Spleen (tissue), 11 donors: ENCODE measurements at regions not wholly inside any gene's neighbourhood (a gene's known extent, or its start where the extent isn't known, plus 50 kb on each side); places are given as distances from the start of the nearest gene placed in this dataset.

Experiments
- DNase-seq: peaks from one replicate; pipeline ENCODE4 v3.0.0-alpha.2; 2020
- H3K27ac ChIP-seq, 8 donors: fragments of 200-600 bp; sonication (generic) in 7 of 8; 1 replicate in 4 of 8; 2 replicates in 4 of 8; pipeline versions ENCODE4 v1.5.0 to v1.8.0; 2016 to 2021; ENCODE audit warnings: inconsistent platforms in 4 of 8, mild to moderate bottlenecking in 4 of 8, moderate library complexity in 1 of 8
- H3K27me3 ChIP-seq, 7 donors: fragments of 200-600 bp; sonication (generic) in 6 of 7; replicated peaks in 1 of 7; 1 replicate in 4 of 7; 2 replicates in 3 of 7; pipeline versions ENCODE4 v1.5.0 to v1.8.0; 2016 to 2021; ENCODE audit warnings: inconsistent platforms in 3 of 7, mild to moderate bottlenecking in 1 of 7
- H3K36me3 ChIP-seq, 6 donors: fragments of 200-600 bp; sonication (generic) in 5 of 6; 1 replicate in 4 of 6; 2 replicates in 2 of 6; pipeline versions ENCODE4 v1.5.0 to v1.8.0; 2016 to 2021; ENCODE audit warnings: inconsistent platforms in 2 of 6
- H3K4me1 ChIP-seq, 6 donors: fragments of 200-600 bp; sonication (generic) in 5 of 6; 1 replicate in 3 of 6; 2 replicates in 3 of 6; pipeline versions ENCODE4 v1.5.0 to v1.8.0; 2016 to 2021; ENCODE audit warnings: inconsistent platforms in 3 of 6
- H3K4me3 ChIP-seq, 8 donors: fragments of 200-600 bp; sonication (generic) in 7 of 8; 1 replicate in 4 of 8; 2 replicates in 4 of 8; pipeline versions ENCODE4 v1.5.0 to v1.8.0; 2016 to 2021; ENCODE audit warnings: inconsistent platforms in 4 of 8, mild to moderate bottlenecking in 4 of 8, moderate library complexity in 2 of 8
- H3K9me3 ChIP-seq, 8 donors: fragments of 200-600 bp; sonication (generic) in 7 of 8; 1 replicate in 4 of 8; 2 replicates in 4 of 8; pipeline versions ENCODE4 v1.5.0 to v1.8.0; 2016 to 2021; ENCODE audit warnings: inconsistent platforms in 4 of 8
- CTCF ChIP-seq, 11 experiments: fragments of 200-600 bp in 7 of 11; fragments of 450-650 bp in 4 of 11; sonication (generic) in 4 of 11; IDR thresholded peaks in 8 of 11; conservative IDR thresholded peaks in 3 of 11; 1 replicate in 7 of 11; 2 replicates in 4 of 11; pipeline versions ENCODE4 v1.4.0 to v1.8.0; 2016 to 2021; ENCODE audit warnings: antibody characterized with exemption in 11 of 11, inconsistent platforms in 4 of 11, mild to moderate bottlenecking in 1 of 11
- POLR2A ChIP-seq, 3 donors: fragments of 450-650 bp; IDR thresholded peaks; one replicate each; pipeline ENCODE4 v1.5.1; 2017; ENCODE audit warnings: antibody characterized with exemption in 3 of 3, mild to moderate bottlenecking in 1 of 3
- POLR2AphosphoS5 ChIP-seq, 3 donors: sonication (generic); formaldehyde crosslinking; IDR thresholded peaks; one replicate each; pipeline ENCODE4 v1.5.1; 2017; ENCODE audit warnings: antibody characterized with exemption in 3 of 3
- WGBS, 5 donors: extraction: QIAGEN DNeasy Blood & Tissue Kit in 3 of 5; methylation state at CpG; one replicate each; pipeline versions ENCODE4 v1.1.5 to v1.1.7; 2013 to 2018; 5-methylcytosine and 5-hydroxymethylcytosine counted together
- intact Hi-C: fragments of 100-400 bp; cut with DNase I; formaldehyde crosslinking; loops from one replicate; pipeline ENCODE4 v1.15.0; 2023; ENCODE audit warnings: low total_unique reads
- donor health status: healthy with polysubstance abuse.
- donor health status: DM: no; HTN: no; CAD: no; lungs with moderate emphysema.
- donor health status: DM: no; HTN: no; CAD: no.
- donor health status: Bipolar disorder and iron deficiency.
- donor health status: healthy.
- donor health status: DM: no; HTN: no; CAD: no.
- donor health status: DM: yes; HTN: yes; CAD: no.

DNA sequence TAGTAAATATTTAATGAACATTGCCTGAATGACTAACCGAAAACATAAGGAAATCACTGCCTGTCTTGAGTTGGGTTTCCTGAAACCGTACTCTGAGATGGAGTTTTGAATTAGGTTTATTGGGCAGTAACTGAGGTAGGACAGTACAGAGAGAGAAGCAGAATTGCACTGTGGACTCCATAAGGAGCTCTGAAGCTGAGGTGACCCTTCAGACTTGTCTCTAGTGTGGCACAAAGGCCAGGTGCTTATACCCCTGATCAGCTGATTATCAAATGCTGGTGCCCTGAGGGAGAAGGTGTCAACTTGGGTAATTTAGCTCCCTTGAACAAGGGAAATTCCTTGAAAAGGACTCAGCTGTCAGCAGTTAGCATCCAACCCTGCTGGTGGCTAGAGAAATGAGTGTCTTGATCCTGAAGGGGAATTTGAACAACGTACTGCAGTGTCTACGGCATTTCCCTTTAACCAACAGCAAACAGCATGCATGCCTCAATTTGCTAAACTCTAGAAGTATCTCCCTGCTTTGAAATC, 135.0 kb upstream of the SMARCA2 start:
- H3K4me3 ChIP-seq = no peak overlapping the region
- WGBS, 5 donors = 66 to 78% (median 73%) methylated on average over 4 of the region's 4 CpGs
- H3K4me1 ChIP-seq = peaks cover 0 to 6% (median 0%) of the 10 kb centered on the region in 6 donors
- DNase-seq = no peak
- H3K27me3 ChIP-seq = no peaks in the 10 kb centered on the region
- H3K36me3 ChIP-seq = no peaks in the 10 kb centered on the region
- TF ChIP-seq POLR2A (IDR thresholded peaks at IDR 0.05) = no peak
- intact Hi-C loops = no loop called here
- no peaks in the 10 kb centered on the region for H3K9me3 ChIP-seq
- H3K27ac ChIP-seq = no peak overlapping the region

DNA sequence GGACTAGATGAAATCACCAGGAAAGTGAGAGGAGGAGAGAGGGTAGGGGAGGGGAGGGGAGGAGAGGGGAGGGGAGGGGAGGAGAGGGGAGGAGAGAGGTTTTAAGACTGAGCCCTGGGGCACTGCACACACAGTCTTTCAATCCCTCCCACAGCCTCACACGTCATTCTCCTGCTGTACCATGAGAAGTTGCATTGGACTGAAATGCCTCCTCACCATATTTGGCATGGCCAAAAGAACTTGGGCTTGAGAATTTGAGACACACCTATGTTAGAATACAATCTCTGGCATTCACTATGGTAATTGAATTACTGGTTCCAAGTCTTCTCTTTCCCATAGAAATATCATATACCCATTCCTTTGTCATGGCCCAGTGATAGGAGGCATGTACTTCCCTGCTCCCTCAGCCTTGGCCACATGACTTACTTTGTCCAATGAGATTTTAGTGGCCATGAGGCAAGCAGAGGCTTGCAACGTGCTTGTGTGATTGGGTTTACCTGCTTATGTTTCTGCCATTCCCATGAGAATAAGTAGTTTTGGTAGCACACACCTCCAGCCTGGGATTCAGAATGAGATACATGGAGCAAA, 133.3 kb upstream of the SMARCA2 start:
- TF ChIP-seq POLR2A (IDR thresholded peaks at IDR 0.05) = no peak
- TF ChIP-seq POLR2AphosphoS5 (IDR thresholded peaks at IDR 0.05) = no peak
- no peak for TF ChIP-seq CTCF (IDR thresholded peaks at IDR 0.05 in 8 of 11, conservative IDR thresholded peaks at IDR 0.05 in 3 of 11)
- intact Hi-C loops = no loop called here
- Histone ChIP-seq H3K36me3 (no peaks in the 10 kb centered on the region), H3K4me1 (no peaks in the 10 kb centered on the region), H3K9me3 (no peaks in the 10 kb centered on the region), H3K27ac (no peak overlapping the region), H3K27me3 (no peaks in the 10 kb centered on the region), H3K4me3 (no peak overlapping the region)
- DNase-seq = no peak
- WGBS, 5 donors = 59 to 76% (median 66%) methylated on average over 2 of the region's 2 CpGs

- Histone ChIP-seq H3K27ac (no peak overlapping the region), H3K4me1 (no peaks in the 10 kb centered on the region), H3K9me3 (no peaks in the 10 kb centered on the region), H3K27me3 (no peaks in the 10 kb centered on the region), H3K4me3 (no peak overlapping the region), H3K36me3 (no peaks in the 10 kb centered on the region)
- DNase-seq = no peak
- intact Hi-C loops = no loop called here
- TF ChIP-seq POLR2AphosphoS5 (IDR thresholded peaks at IDR 0.05) (no peak), CTCF (IDR thresholded peaks at IDR 0.05 in 8 of 11, conservative IDR thresholded peaks at IDR 0.05 in 3 of 11) (no peak), POLR2A (IDR thresholded peaks at IDR 0.05) (no peak)
- WGBS, 5 donors = 76 to 85% (median 82%) methylated on average over 4 of the region's 4 CpGs
These were observed 132.3 kb upstream of the SMARCA2 start for GRCh38 chr9:1882711-1883403.

GRCh38 chr9:1890201-1890600, 124.9 kb upstream of the SMARCA2 start:
- H3K36me3 ChIP-seq = no peaks in the 10 kb centered on the region
- no peaks in the 10 kb centered on the region for H3K9me3 ChIP-seq
- intact Hi-C loops = no loop called here
- no peak overlapping the region for H3K4me3 ChIP-seq
- no peak for DNase-seq
- H3K4me1 ChIP-seq = no peaks in the 10 kb centered on the region
- no peak overlapping the region for H3K27ac ChIP-seq
- no peaks in the 10 kb centered on the region for H3K27me3 ChIP-seq
- TF ChIP-seq POLR2A (IDR thresholded peaks at IDR 0.05) = no peak
- TF ChIP-seq CTCF (IDR thresholded peaks at IDR 0.05 in 8 of 11, conservative IDR thresholded peaks at IDR 0.05 in 3 of 11) = no peak
- TF ChIP-seq POLR2AphosphoS5 (IDR thresholded peaks at IDR 0.05) = no peak
- WGBS, 5 donors = 57 to 84% (median 81%) methylated on average over 3 of the region's 3 CpGs
